Brain pericyte (primary cell): ENCODE measurements at regions not wholly inside any gene's neighbourhood (a gene's known extent, or its start where the extent isn't known, plus 50 kb on each side); places are given as distances from the start of the nearest gene placed in this dataset.
"Not testable (repeated sequence)": the region's sequence is repeated elsewhere in the genome, so short reads cannot be mapped to it uniquely, and the experiment has no call there.

Experiments
- DNase-seq: peaks from one replicate; pipeline ENCODE4 v3.0.0-alpha.2; 2012; ENCODE audit warnings: low read depth, low spot score

DNA sequence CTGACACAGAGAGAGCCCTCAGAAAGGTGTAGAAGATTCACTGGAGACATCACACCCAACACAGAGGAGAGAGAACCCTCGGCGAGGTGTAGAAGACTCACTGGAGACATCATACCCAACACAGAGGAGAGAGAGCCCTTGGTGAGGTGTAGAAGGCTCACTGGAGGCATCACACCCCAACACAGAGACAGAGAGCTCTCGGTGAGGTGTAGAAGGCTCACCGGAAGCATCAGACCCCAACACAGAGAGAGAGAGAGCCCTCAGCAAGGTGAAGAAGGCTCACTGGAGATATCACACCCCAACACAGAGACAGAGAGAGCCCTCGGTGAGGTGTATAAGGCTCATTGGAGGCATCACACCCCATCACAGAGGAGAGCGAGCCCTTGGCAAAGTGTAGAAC is 826.5 kb downstream of the UQCRFS1 start:
- no peak for DNase-seq

DNA sequence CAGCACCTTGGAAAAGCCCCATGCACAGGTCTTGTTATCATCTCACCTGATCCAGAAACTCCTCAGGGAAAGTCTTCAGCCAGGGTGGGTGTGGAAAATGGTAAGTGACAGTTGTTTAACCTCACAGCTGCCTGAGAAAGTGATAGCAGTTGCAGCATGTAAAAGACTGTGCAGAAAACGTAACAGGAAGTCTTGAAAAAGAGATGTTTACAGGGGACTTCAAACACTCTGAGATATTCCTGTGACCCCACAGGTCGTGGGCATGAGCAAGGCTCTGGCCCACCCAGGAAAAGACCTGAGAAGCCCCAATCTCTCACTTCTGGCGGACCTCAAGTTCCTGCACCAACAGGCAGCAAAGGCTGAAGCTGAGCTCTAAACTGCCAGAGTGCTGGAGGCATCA is 826.9 kb downstream of the UQCRFS1 start:
- no peak for DNase-seq

DNA sequence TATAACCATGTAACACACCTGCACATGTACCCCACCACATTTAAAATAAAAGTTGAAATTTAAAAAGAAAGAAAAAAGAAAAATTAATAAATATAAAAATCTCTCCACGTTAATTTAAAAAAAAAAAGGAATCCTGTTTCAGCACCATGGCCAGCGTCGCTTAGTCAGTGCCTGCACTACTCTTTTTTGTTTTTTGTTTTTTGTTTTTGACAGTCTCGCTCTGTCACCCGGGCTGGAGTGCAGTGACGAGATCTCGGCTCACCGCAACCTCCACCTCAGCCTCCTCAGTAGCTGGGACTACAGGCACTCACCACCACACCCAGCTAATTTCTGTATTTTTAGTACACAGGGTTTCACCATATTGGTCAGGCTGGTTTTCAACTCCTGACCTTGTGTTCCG is 835.9 kb downstream of the UQCRFS1 start:
- DNase-seq, result no peak

DNA sequence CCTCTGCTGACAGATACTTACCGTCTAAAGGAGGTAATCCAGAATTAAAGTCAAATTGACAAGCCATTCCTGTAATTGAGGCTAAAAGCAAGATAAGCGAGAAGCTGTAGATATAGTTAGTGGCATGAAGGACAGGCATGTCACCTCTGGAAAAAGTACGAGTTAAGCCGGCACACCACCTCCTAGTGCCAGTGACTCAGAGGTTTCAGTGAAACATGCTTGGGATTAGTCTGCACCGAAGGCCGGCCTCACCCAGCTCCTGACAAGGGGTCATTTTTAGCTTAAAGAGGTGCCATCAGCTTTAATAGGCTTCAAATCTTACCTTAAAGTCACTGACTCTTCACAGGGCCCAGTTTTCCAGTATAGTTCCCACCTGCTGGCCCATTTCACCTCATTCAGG is 838.0 kb downstream of the UQCRFS1 start:
- DNase-seq, result no peak

DNA sequence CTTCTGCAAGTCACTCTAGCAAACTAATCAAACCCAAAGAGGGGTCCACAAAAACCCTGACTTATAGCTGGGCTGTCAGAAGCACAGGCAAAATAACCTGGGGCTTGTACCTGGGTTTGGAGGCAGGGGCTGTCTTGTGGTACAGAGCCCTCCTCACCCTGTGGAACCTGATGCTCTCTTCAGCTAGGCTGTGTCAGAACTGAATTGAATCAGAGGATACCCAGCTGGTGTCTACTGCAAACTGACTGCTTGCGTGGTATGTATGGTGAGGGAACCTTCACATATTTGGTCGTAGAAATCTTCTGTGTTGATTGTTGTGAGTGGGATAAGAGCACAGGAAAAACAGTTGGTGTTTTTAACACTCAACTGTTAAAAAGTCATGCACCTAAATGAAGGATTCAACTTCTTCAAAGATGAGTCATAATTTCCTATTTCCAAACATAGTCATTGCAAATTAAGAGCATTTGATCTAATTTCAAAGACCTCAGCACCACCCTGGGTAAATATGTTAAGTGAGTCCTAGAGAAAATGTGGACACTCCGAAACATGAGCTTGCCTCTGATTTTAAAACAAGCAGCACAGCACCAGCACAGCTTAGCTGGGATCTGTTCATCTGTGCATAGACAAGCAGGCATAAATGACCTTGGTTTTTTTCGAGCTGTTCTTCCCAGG is 840.2 kb downstream of the UQCRFS1 start:
- no peak for DNase-seq

DNA sequence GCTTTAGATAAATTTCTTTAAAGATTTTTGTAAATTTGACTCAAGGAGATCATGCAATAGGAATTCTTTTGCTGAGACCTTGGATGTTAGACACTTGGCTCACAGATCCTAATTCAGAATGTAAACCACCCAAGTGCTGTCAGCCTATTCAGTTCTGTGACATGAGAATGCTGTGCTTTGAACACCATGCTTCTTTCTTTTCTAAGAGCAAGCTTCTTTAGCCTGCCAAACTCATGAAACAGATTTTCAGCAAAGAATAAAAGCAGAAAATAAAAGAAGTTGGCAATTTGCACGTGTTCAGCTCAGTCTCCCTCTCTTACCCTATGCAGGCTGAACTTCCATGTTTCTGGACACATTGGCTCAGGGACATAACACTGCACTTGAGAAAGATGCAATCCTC is 845.8 kb downstream of the UQCRFS1 start:
- DNase-seq, result no peak

DNA sequence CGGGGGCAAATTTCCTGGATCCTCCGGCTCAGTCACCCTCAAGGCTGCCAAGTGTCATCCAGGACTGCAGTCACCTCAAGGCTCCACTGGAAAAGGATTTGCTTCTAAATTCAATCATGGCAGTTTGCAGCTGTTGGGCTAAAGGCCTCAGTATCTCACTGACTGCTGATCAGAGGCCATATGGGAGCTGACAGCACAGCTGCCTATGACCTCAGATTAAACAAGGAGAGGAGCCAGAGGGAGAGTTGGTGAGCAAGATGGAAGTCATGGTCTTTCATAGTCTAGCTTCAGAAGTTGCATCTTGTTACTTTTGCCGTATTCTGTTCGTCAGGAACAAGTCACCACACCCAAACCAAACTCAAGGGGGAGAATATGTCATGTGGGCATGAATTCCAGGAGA is 849.7 kb downstream of the UQCRFS1 start:
- DNase-seq, result no peak

DNA sequence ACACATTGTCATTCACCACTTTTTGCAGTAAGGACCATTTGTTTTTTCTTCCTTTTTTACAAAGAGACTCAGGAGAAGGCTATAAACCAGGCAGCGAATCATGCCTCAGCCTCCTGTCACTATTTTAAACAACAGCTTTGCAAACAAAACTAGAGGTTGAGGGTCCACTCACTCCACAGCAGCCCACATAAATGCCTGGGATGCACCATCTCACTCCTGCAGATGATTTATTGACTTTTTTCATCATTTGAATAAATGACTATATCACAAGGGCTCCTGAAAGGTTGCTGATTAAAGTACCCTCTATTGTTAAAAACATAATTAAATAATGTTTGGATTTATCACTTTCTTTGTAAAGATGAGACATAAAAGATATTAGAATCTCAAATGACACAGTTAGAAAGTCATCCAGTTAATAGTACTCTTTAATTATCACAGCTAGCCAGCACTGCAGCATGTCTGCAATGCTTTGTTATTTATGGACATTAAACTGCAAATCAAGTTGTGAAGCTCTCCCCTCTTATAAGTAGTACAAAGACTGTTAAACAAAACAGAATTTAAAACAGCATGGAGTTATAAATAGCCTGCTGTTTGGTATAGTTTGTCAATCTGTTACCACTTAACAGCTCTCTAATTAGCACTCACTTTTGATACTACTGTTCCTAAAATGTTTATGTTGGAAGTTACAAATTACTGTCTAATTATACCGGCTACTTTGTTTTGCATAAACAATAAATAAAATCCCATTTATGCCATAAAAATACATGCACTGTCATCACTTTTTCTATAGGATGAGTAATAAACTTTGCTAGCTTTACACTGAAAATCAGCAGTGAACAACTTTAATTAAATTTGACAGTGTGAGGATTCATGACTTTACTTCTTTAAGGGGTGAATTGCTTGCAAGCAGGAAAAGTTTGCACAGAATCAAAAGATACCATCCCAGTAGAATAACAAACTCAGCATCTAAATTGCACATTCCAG is 853.2 kb downstream of the UQCRFS1 start:
- no peak for DNase-seq

DNA sequence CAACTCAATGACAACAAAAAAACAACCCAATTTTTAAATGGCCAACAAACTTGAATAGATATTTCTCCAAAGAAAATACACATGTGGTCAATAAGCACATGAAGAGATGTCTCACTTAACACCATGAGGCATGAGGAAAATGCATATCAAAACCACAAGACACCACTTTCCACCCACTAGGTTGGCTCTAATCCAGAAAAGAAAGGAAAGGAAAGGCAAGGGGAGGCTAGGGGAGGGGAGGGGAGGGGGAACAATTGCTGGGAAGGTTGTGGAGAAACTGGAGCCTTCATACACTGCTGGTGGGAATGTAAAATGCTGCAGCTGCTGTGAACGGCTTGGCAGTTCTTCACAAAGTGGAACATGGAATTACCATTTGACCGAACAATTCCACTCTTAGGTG is 854.3 kb downstream of the UQCRFS1 start:
- no peak for DNase-seq

DNA sequence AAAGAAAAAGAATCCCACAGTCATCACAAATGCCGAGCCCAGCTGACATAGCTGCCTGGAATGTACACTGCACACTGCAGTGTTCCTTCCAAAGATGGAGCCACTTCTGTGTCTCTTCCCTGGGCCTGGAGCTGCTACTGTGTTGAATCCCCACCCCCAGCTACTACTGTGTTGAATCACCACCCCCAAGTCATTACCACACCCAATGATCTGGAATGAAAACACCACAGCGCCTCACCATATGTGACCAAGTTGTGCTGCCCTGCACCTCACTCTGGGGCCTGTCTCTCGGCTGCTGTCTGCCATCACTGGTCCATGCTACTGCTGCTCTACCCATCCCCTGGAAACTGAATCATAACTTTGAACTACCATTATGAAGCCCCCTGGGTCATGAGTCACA is 861.2 kb downstream of the UQCRFS1 start:
- DNase-seq, result no peak

DNA sequence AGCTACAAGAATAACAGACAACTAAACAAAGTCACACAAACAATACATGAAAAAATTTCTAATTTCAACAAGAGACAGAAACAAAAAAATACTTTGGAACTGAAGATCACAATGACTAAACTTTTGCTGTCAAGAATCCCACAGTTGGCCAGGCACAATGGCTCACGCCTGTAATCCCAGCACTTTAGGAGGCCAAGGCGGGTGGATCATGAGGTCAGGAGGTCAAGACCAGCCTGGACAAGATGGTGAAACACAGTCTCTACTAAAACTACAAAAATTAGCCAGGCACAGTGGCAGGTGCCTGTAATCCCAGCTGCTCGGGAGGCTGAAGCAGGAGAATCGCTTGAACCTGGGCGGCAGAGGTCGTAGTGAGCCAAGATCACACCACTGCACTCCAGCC is 861.6 kb downstream of the UQCRFS1 start:
- not testable (repeated sequence) for DNase-seq

DNA sequence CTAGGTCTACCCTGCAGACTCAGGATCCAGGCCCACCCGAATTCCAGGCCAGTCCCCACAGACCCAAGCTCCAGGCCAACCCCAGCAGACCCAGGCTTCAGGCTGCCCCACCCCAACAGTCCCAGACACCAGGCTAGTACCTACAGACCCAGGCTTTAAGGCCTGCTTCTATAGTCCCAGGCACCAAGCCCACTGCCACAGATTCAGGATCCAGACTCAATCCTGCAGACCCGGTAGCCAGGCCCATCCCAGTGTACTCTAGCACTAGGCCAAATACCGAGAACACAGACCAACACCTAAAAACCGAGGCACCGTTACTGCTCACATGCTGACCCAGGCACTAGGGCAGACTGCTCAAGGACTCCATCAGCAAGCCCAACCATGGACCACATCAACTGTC is 862.3 kb downstream of the UQCRFS1 start:
- no peak for DNase-seq

DNA sequence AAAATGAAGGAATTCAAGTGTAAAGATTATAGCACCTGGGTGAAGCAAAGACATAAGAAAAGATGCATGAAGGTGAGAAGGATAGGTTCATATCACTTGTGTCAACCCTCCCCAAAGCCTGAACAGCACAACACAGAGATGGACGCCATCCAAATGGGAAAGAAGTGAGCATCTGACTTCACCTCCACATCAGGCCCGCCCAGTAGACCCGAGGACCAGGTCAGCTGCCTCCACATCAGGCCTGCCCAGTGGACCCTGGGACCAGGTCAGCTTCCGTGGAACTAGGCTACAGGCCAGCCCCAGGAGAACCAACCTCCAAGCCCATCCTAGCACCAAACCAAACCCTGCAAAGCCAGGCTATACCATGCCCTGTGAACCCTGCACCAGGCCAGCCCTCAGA is 862.9 kb downstream of the UQCRFS1 start:
- DNase-seq, result no peak

DNA sequence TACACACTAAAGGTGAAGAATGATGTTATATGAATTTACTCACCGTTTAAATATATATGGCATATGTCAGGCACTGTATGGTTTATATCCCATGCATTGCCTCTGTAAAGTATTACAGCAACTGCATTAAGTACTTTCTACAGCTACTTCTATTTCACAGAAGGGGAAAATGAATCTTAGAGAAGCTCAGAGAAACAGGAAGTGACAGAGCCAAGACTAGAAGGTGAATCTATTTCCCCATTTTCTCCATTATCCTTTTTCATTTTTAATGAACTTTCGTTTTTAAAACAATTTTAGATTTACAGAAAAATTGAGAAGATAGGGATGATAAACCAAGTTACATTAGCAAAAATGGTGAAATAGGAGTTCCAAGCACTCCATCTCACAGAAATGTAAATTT is 863.3 kb downstream of the UQCRFS1 start:
- DNase-seq, result no peak

DNA sequence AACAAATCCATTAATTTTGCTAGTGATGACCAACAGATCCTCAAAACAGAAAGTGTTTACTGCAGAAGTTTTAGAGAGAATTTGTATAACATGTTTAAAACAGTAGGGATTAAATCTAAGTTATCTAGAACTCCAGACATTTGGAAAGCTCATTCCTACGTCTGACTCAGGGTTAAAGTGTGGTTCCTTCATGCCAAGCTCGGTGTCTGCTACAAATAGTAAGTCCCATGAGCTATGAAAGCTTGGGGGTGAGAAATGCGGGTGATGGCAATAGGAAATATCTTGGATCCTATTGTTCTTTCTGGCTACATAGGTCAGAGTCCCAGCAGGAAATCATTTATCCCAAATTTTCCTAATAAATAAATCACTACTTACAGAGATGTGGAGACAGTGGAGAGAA is 867.1 kb downstream of the UQCRFS1 start:
- DNase-seq, result no peak

DNA sequence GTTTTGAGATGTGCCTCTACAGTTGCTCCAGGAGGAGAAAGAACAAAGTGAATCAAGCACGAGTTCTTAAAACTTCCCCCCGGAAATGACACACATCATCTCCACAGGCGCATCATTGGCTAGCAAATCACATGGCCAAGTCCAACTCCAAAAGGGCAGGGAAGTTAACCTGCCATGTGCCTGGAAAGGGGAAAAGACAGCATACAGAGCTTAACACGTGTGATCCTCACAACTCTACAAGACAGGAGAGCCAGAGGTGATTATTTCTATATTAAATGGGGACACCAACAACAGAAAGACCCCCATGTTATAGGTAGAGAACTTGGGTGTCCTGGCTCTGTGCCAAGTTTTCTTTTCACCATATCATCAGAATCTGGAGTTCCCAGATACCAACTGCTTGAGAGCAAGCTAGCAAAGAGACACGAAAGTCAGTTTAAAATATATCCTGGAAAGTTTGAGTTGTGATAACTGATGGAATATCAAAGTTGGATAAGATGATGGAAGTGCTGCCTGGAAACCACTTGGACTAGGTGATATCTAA is 871.1 kb downstream of the UQCRFS1 start:
- no peak for DNase-seq

DNA sequence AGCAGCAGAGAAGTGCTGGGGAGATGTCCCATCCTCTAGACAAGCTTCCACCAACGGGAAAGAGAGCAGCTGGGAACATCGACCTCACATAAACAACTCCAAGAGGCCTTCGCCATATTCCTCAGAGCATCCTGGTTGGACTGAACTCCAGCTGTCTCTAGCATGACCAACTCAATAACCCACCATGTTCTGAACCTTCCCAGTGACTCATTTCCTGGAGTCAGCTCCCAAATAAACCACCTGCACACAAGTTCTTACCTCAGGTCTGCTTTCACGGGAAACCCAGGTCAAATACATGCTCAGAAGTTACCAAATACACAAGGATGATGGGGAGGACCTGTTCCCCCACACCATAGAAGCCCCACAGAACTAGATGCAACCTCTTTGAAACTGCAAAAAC is 878.5 kb downstream of the UQCRFS1 start:
- DNase-seq, result no peak

DNA sequence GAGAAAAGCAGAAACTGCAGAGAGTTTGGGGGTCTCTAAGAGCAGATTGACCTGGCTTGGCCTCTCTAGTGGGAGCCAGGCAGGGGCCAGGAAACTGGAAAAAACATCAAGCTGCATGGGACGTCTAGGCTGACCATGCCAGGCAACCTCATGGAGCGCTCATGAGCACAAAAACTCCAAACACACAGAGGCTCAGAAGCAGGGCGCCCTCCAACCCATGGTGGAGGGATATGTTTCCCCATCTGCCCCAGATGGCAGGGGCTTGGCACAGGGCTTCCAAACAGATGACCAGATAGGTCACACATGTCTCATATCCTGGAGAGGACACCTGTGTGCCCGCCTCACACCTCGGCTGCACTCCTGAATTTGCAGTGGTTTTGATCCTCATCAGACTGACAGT is 879.0 kb downstream of the UQCRFS1 start:
- DNase-seq, result no peak

DNA sequence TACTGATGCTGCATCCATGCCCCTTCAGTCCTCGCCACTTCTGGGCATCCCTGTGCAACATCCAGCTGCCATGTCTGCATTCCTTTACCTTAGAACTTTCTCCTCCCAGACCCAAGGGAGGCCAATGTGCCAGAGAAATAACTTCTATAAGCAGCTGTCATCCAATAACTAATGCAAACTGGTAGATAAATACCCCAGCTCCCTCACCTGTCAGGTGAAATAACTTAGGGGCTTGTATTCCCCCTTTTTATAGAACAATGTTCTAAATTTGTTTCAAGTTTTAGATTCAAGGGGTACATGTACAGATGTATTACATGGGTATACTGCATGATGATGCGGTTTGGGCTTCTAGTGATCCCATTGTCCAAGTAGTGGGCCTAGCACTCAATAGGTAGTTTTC is 880.1 kb downstream of the UQCRFS1 start:
- DNase-seq, result no peak

DNA sequence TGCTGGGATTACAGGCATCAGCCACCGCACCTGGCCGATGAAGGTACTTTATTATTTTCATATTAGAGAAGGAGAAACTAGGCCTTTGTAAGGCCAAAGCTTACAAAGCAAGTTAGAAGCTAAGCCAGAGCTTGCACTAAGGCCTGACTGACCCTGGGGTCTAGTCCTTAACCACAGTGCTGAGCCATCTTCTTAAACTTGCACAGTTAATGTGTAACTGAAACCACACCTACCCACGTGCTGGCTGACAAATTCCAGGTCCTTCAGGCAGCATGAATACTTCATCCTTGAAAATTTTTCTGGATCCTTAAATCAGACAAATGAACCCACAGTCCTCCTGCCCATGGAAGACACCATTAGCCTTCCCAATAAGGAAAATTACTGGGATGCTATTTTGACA is 880.6 kb downstream of the UQCRFS1 start:
- DNase-seq, result no peak

DNA sequence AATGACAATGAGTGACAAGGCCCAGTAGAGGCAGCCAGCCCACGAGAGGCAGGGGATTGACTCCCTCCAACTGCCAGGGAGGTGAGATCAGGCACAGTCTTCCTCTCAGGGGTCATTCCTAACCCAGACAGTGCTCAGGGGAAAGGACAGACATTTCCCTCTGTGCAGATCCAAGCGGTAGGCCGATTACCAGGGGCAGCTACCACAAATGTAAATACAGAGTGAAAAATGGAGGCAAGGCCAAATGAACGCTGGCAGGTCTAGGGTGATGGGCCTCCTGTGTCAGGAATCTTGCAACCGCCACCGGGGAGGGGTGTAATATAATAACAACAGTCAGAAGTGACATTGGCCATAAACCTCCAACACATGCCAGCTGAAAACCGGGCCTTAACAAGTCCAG is 881.4 kb downstream of the UQCRFS1 start:
- DNase-seq, result no peak

DNA sequence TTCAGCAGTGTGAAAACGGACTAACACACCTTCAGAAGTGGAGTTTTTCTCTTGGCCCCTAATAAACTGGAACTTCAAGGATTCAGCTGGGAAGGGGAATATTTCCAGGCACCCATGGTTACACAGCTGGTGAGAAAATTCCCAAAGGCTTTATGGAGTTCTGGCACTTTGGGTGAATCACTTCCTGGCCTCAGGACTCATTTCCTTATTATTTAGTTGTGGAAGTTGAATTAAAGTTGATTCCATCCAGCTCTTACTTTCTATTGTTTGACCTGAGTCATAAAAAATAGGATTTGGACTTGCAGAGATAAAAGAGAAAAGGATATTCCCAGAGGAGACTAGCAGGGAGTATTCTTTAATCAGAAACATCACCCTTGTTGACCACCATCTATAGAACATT is 882.1 kb downstream of the UQCRFS1 start:
- no peak for DNase-seq

DNA sequence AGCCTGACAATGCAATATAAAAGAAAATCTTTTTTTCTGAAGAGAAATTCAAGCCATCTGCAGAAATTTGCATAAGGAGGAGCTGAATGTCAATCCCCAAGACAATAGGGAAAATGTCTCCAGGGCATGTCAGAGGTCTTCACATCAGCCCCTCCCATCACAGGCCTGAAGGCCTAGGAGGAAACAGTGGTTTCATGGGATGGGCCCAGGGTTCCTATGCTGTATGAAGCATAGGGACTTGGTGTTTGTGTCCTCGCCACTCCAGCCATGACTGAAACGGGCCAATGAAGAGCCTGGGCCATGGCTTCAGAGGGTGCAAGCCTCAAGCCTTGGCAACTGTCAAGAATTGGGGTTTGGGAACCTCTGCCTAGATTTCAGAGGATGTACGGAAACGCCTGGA is 883.5 kb downstream of the UQCRFS1 start:
- DNase-seq, result no peak
